ENCODE measurements at regions not wholly inside any gene's neighbourhood (a gene's known extent, or its start where the extent isn't known, plus 50 kb on each side); places are given as distances from the start of the nearest gene placed in this dataset.
A peak's percentile ranks its signal among the peaks of the same experiment; 100 is the strongest.

GRCh38 chr6:1514078-1514477, 95.6 kb upstream of the FOXC1 start:
- no peak for DNase-seq
- ChIA-PET CTCF (interaction anchor here (1.6 kb wide), 1 partner anchor 9 kb away, joined by 4 read pairs; no protein-coding TSS in a partner anchor), POLR2A (no interaction called here)
- no peak overlapping the region for H3K27ac ChIP-seq (ENCODE audit: insufficient read depth in 1 of 2, low read depth in 1 of 2, low read length in 2 of 2, poor library complexity in 1 of 2, severe bottlenecking in 2 of 2)
- H3K27me3 ChIP-seq (replicated peaks in 2 of 5; ENCODE audit: control insufficient read depth in 4 of 5, insufficient read depth in 5 of 5, low read length in 4 of 5): peaks cover 0 to 11% (median 0%) of the 10 kb centered on the region in 5 experiments
- H3K4me1 ChIP-seq (ENCODE audit: control extremely low read depth in 1 of 4, control insufficient read depth in 4 of 4, insufficient read depth in 4 of 4, low read length in 3 of 4): peaks cover 0 to 10% (median 7%) of the 10 kb centered on the region in 4 experiments
- H3K9me3 ChIP-seq (ENCODE audit: control extremely low read depth in 1 of 5, control insufficient read depth in 4 of 5, insufficient read depth in 2 of 5, low read depth in 1 of 5, low read length in 4 of 5): peaks cover 0 to 9% (median 5%) of the 10 kb centered on the region in 5 experiments
- WGBS (ENCODE audit: insufficient coverage): 100% methylated on average over 3 of the region's 3 CpGs
- H3K4me3 ChIP-seq (ENCODE audit: control insufficient read depth in 1 of 7, extremely low read depth in 1 of 7, insufficient read depth in 4 of 7, low read depth in 2 of 7, low read length in 6 of 7): no peak overlapping the region
- no peaks in the 10 kb centered on the region for H3K36me3 ChIP-seq (ENCODE audit: control insufficient read depth in 4 of 4, insufficient read depth in 4 of 4, low read length in 3 of 4)

GRCh38 chr6:1515280-1515679, 94.4 kb upstream of the FOXC1 start:
- DNase-seq: no peak
- peaks cover 0 to 7% (median 0%) of the 10 kb centered on the region in 5 experiments for H3K27me3 ChIP-seq (replicated peaks in 2 of 5; ENCODE audit: control insufficient read depth in 4 of 5, insufficient read depth in 5 of 5, low read length in 4 of 5)
- ChIA-PET POLR2A (no interaction called here), CTCF (no interaction called here)
- H3K27ac ChIP-seq (ENCODE audit: insufficient read depth in 1 of 2, low read depth in 1 of 2, low read length in 2 of 2, poor library complexity in 1 of 2, severe bottlenecking in 2 of 2): no peak overlapping the region
- WGBS (ENCODE audit: insufficient coverage): 98% methylated on average over 23 of the region's 31 CpGs
- no peaks in the 10 kb centered on the region for H3K36me3 ChIP-seq (ENCODE audit: control insufficient read depth in 4 of 4, insufficient read depth in 4 of 4, low read length in 3 of 4)
- peaks cover 0 to 10% (median 7%) of the 10 kb centered on the region in 4 experiments for H3K4me1 ChIP-seq (ENCODE audit: control extremely low read depth in 1 of 4, control insufficient read depth in 4 of 4, insufficient read depth in 4 of 4, low read length in 3 of 4)
- peaks cover 0 to 5% (median under 1%) of the 10 kb centered on the region in 5 experiments for H3K9me3 ChIP-seq (ENCODE audit: control extremely low read depth in 1 of 5, control insufficient read depth in 4 of 5, insufficient read depth in 2 of 5, low read depth in 1 of 5, low read length in 4 of 5)
- no peak overlapping the region for H3K4me3 ChIP-seq (ENCODE audit: control insufficient read depth in 1 of 7, extremely low read depth in 1 of 7, insufficient read depth in 4 of 7, low read depth in 2 of 7, low read length in 6 of 7)

GRCh38 chr6:1515781-1516180, 93.9 kb upstream of the FOXC1 start:
- 100% methylated on average over 4 of the region's 4 CpGs for WGBS (ENCODE audit: insufficient coverage)
- ChIA-PET POLR2A (no interaction called here), CTCF (no interaction called here)
- Histone ChIP-seq H3K27ac (ENCODE audit: insufficient read depth in 1 of 2, low read depth in 1 of 2, low read length in 2 of 2, poor library complexity in 1 of 2, severe bottlenecking in 2 of 2) (no peak overlapping the region), H3K9me3 (ENCODE audit: control extremely low read depth in 1 of 5, control insufficient read depth in 4 of 5, insufficient read depth in 2 of 5, low read depth in 1 of 5, low read length in 4 of 5) (peaks cover 0 to 5% (median 0%) of the 10 kb centered on the region in 5 experiments), H3K4me1 (ENCODE audit: control extremely low read depth in 1 of 4, control insufficient read depth in 4 of 4, insufficient read depth in 4 of 4, low read length in 3 of 4) (peaks cover 0 to 10% (median 7%) of the 10 kb centered on the region in 4 experiments), H3K27me3 (replicated peaks in 2 of 5; ENCODE audit: control insufficient read depth in 4 of 5, insufficient read depth in 5 of 5, low read length in 4 of 5) (peaks cover 0 to 5% (median 0%) of the 10 kb centered on the region in 5 experiments), H3K4me3 (ENCODE audit: control insufficient read depth in 1 of 7, extremely low read depth in 1 of 7, insufficient read depth in 4 of 7, low read depth in 2 of 7, low read length in 6 of 7) (no peak overlapping the region), H3K36me3 (ENCODE audit: control insufficient read depth in 4 of 4, insufficient read depth in 4 of 4, low read length in 3 of 4) (no peaks in the 10 kb centered on the region)
- no peak for DNase-seq

GRCh38 chr6:1516742-1517520, 92.8 kb upstream of the FOXC1 start:
- DNase-seq: peak in 1 of 3 donors; percentile 9
- no peaks in the 10 kb centered on the region for H3K36me3 ChIP-seq (ENCODE audit: control insufficient read depth in 4 of 4, insufficient read depth in 4 of 4, low read length in 3 of 4)
- H3K4me1 ChIP-seq (ENCODE audit: control extremely low read depth in 1 of 4, control insufficient read depth in 4 of 4, insufficient read depth in 4 of 4, low read length in 3 of 4): peaks cover 0 to 10% (median 7%) of the 10 kb centered on the region in 4 experiments
- POLR2A ChIA-PET: no interaction called here
- peaks cover 0 to 3% (median 0%) of the 10 kb centered on the region in 5 experiments for H3K27me3 ChIP-seq (replicated peaks in 2 of 5; ENCODE audit: control insufficient read depth in 4 of 5, insufficient read depth in 5 of 5, low read length in 4 of 5)
- no peak overlapping the region for H3K4me3 ChIP-seq (ENCODE audit: control insufficient read depth in 1 of 7, extremely low read depth in 1 of 7, insufficient read depth in 4 of 7, low read depth in 2 of 7, low read length in 6 of 7)
- H3K9me3 ChIP-seq (ENCODE audit: control extremely low read depth in 1 of 5, control insufficient read depth in 4 of 5, insufficient read depth in 2 of 5, low read depth in 1 of 5, low read length in 4 of 5): peaks cover 0 to 5% (median 0%) of the 10 kb centered on the region in 5 experiments
- WGBS (ENCODE audit: insufficient coverage): 75% methylated on average over 13 of the region's 14 CpGs
- no peak overlapping the region for H3K27ac ChIP-seq (ENCODE audit: insufficient read depth in 1 of 2, low read depth in 1 of 2, low read length in 2 of 2, poor library complexity in 1 of 2, severe bottlenecking in 2 of 2)
- CTCF ChIA-PET: interaction anchor here (1.5 kb wide), 1 partner anchor 82 kb away, joined by 3 read pairs; no protein-coding TSS in a partner anchor

GRCh38 chr6:1518855-1519254, 90.9 kb upstream of the FOXC1 start:
- Histone ChIP-seq H3K27ac (ENCODE audit: insufficient read depth in 1 of 2, low read depth in 1 of 2, low read length in 2 of 2, poor library complexity in 1 of 2, severe bottlenecking in 2 of 2) (no peak overlapping the region), H3K4me3 (ENCODE audit: control insufficient read depth in 1 of 7, extremely low read depth in 1 of 7, insufficient read depth in 4 of 7, low read depth in 2 of 7, low read length in 6 of 7) (no peak overlapping the region), H3K27me3 (replicated peaks in 2 of 5; ENCODE audit: control insufficient read depth in 4 of 5, insufficient read depth in 5 of 5, low read length in 4 of 5) (peaks cover 0 to 15% (median 4%) of the 10 kb centered on the region in 5 experiments), H3K9me3 (ENCODE audit: control extremely low read depth in 1 of 5, control insufficient read depth in 4 of 5, insufficient read depth in 2 of 5, low read depth in 1 of 5, low read length in 4 of 5) (peaks cover 0 to 5% (median 0%) of the 10 kb centered on the region in 5 experiments), H3K36me3 (ENCODE audit: control insufficient read depth in 4 of 4, insufficient read depth in 4 of 4, low read length in 3 of 4) (no peaks in the 10 kb centered on the region), H3K4me1 (ENCODE audit: control extremely low read depth in 1 of 4, control insufficient read depth in 4 of 4, insufficient read depth in 4 of 4, low read length in 3 of 4) (peaks cover 0 to 12% (median 8%) of the 10 kb centered on the region in 4 experiments)
- ChIA-PET CTCF (no interaction called here), POLR2A (no interaction called here)
- no peak for DNase-seq
- WGBS (ENCODE audit: insufficient coverage): 98% methylated on average over 7 of the region's 8 CpGs

- peaks cover 0 to 15% (median 3%) of the 10 kb centered on the region in 5 experiments for H3K27me3 ChIP-seq (replicated peaks in 2 of 5; ENCODE audit: control insufficient read depth in 4 of 5, insufficient read depth in 5 of 5, low read length in 4 of 5)
- no peaks in the 10 kb centered on the region for H3K36me3 ChIP-seq (ENCODE audit: control insufficient read depth in 4 of 4, insufficient read depth in 4 of 4, low read length in 3 of 4)
- H3K27ac ChIP-seq (ENCODE audit: insufficient read depth in 1 of 2, low read depth in 1 of 2, low read length in 2 of 2, poor library complexity in 1 of 2, severe bottlenecking in 2 of 2): no peak overlapping the region
- DNase-seq: no peak
- POLR2A ChIA-PET: no interaction called here
- WGBS (ENCODE audit: insufficient coverage): 94% methylated on average over 2 of the region's 4 CpGs
- H3K4me3 ChIP-seq (ENCODE audit: control insufficient read depth in 1 of 7, extremely low read depth in 1 of 7, insufficient read depth in 4 of 7, low read depth in 2 of 7, low read length in 6 of 7): no peak overlapping the region
- CTCF ChIA-PET: interaction anchor here (1.2 kb wide), 1 partner anchor 10 kb away, joined by 3 read pairs; no protein-coding TSS in a partner anchor
- H3K4me1 ChIP-seq (ENCODE audit: control extremely low read depth in 1 of 4, control insufficient read depth in 4 of 4, insufficient read depth in 4 of 4, low read length in 3 of 4): peaks cover 0 to 19% (median 11%) of the 10 kb centered on the region in 4 experiments
- peaks cover 0 to 5% (median 0%) of the 10 kb centered on the region in 5 experiments for H3K9me3 ChIP-seq (ENCODE audit: control extremely low read depth in 1 of 5, control insufficient read depth in 4 of 5, insufficient read depth in 2 of 5, low read depth in 1 of 5, low read length in 4 of 5)
These were observed 90.1 kb upstream of the FOXC1 start for GRCh38 chr6:1519597-1519996.

- no peak for DNase-seq
- peaks cover 0 to 28% (median 17%) of the 10 kb centered on the region in 4 experiments for H3K4me1 ChIP-seq (ENCODE audit: control extremely low read depth in 1 of 4, control insufficient read depth in 4 of 4, insufficient read depth in 4 of 4, low read length in 3 of 4)
- no peak overlapping the region for H3K4me3 ChIP-seq (ENCODE audit: control insufficient read depth in 1 of 7, extremely low read depth in 1 of 7, insufficient read depth in 4 of 7, low read depth in 2 of 7, low read length in 6 of 7)
- ChIA-PET POLR2A (no interaction called here), CTCF (interaction anchor here (1.1 to 1.2 kb wide), 2 partner anchors 10 to 32 kb away, joined by 4 read pairs; no protein-coding TSS in a partner anchor)
- H3K9me3 ChIP-seq (ENCODE audit: control extremely low read depth in 1 of 5, control insufficient read depth in 4 of 5, insufficient read depth in 2 of 5, low read depth in 1 of 5, low read length in 4 of 5): peaks cover 0 to 5% (median 0%) of the 10 kb centered on the region in 5 experiments
- H3K27ac ChIP-seq (ENCODE audit: insufficient read depth in 1 of 2, low read depth in 1 of 2, low read length in 2 of 2, poor library complexity in 1 of 2, severe bottlenecking in 2 of 2): no peak overlapping the region
- 74% methylated on average over 5 of the region's 7 CpGs for WGBS (ENCODE audit: insufficient coverage)
- peaks cover 0 to 15% (median 3%) of the 10 kb centered on the region in 5 experiments for H3K27me3 ChIP-seq (replicated peaks in 2 of 5; ENCODE audit: control insufficient read depth in 4 of 5, insufficient read depth in 5 of 5, low read length in 4 of 5)
- no peaks in the 10 kb centered on the region for H3K36me3 ChIP-seq (ENCODE audit: control insufficient read depth in 4 of 4, insufficient read depth in 4 of 4, low read length in 3 of 4)
These were observed 86.9 kb upstream of the FOXC1 start for GRCh38 chr6:1522779-1523178.
